GM13976 (cell line): ENCODE measurements at regions not wholly inside any gene's neighbourhood (a gene's known extent, or its start where the extent isn't known, plus 50 kb on each side); places are given as distances from the start of the nearest gene placed in this dataset.

Experiments
- DNase-seq: peaks from one replicate; pipeline ENCODE4 v3.0.0; 2012; ENCODE audit warnings: low spot score
- in situ Hi-C: fragments of 300-500 bp; cut with MboI; formaldehyde crosslinking; loops from one replicate; pipeline ENCODE4 v1.12.0; 2022; ENCODE audit warnings: low sequenced_read_pairs, mixed read lengths, inconsistent platforms; ENCODE audit not compliant: unreplicated experiment
- TF ChIP-seq, protein P1 (sequence below): IDR thresholded peaks from 2 replicates; pipeline ENCODE4 v1.5.1; 2012; ENCODE audit warnings: borderline replicate concordance, mild to moderate bottlenecking; ENCODE audit not compliant: insufficient read depth; ENCODE audit errors: extremely low read depth, missing control alignments, control extremely low read depth

DNA sequence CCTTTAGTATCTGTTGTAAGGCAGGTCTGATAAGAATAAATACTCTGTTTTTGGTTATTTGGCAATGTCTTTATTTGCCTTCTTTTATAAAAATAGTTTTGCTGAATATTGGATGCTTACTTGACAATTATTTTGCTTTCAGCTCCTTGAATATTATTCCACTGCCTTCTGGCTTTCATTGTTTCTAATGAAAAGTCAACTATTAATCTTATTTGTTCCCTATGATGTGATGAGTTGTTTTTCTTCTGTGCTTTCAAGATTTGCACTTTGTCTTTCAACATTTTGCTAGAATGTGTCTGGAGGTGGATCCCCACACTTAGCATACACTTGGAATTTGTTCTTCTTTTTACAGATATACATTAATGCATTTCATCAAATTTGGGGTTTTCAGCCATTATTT, 203.8 kb upstream of the PTPRZ1 start:
- TF ChIP-seq, protein P1, sequence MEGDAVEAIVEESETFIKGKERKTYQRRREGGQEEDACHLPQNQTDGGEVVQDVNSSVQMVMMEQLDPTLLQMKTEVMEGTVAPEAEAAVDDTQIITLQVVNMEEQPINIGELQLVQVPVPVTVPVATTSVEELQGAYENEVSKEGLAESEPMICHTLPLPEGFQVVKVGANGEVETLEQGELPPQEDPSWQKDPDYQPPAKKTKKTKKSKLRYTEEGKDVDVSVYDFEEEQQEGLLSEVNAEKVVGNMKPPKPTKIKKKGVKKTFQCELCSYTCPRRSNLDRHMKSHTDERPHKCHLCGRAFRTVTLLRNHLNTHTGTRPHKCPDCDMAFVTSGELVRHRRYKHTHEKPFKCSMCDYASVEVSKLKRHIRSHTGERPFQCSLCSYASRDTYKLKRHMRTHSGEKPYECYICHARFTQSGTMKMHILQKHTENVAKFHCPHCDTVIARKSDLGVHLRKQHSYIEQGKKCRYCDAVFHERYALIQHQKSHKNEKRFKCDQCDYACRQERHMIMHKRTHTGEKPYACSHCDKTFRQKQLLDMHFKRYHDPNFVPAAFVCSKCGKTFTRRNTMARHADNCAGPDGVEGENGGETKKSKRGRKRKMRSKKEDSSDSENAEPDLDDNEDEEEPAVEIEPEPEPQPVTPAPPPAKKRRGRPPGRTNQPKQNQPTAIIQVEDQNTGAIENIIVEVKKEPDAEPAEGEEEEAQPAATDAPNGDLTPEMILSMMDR: no peak
- no peak for DNase-seq
- in situ Hi-C loops: no loop called here

- in situ Hi-C loops: no loop called here
- DNase-seq: no peak
- TF ChIP-seq, protein P1: no peak
Observed at GRCh38 chr7:121666306-121666705, 206.7 kb upstream of the PTPRZ1 start.

DNA sequence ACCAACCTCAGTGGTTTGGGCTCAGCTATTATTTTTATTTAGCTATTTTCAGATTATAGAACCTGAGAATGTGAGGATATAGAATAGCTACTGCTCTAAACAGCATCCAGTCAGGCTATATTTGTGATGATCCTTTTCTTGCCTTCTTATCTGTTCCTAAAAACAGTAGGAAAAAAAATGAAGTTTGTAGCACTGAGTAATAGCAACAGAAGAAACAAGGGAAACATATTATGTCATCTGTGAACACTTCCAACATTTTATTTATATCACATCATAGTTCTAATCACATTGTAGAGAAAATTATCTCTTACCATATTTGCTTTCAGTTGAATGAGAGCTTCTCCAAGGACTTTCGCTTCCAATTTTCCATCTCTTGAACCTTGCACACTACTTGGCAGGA, 229.6 kb upstream of the PTPRZ1 start:
- in situ Hi-C loops: no loop called here
- no peak for DNase-seq
- TF ChIP-seq, protein P1: no peak

DNA sequence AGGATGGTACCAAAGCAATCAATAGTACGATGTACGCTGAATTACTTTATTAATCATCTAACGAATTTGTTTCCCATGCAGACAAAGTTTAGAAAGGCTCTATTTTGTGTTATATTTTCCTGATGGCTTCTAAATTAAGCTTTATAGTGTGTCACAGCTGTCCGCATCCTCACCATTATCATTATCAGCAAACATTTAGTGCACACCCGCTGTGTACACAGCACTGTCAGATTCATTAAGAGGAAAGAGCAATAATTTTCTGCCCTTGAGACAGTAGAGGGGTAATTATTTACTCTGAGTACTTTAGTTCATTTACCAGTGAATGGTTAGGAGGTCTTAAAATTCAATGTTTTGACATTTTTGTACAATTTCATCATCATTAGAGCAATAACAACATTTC, 233.3 kb upstream of the PTPRZ1 start:
- TF ChIP-seq, protein P1: no peak
- no peak for DNase-seq
- in situ Hi-C loops: no loop called here

DNA sequence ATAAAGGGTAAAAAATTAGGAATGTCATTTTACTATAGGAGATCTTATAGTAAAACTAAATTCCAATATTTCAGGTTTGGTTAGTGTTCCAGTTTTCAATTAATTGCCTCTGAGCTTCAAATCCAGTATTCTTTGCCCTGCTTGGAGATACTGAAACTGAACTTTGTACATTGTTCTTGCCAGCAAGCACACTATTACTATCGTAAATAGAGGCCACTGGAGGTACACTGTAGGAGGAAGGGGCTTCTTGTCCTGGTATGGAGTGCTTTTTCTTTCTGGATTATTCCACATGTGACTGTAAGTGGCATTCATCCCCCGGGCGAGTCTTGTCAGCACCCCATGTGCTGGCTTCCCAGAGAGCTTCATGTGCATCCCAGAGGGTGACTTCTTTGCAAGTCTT, 234.7 kb upstream of the PTPRZ1 start:
- DNase-seq: no peak
- in situ Hi-C loops: no loop called here
- TF ChIP-seq, protein P1: no peak

GRCh38 chr7:121634356-121634755, 238.2 kb upstream of the FAM3C start:
- TF ChIP-seq, protein P1: no peak
- in situ Hi-C loops: no loop called here
- no peak for DNase-seq

- TF ChIP-seq, protein P1: no peak
- DNase-seq: no peak
- in situ Hi-C loops: no loop called here
Observed at GRCh38 chr7:121633186-121633585, 237.1 kb upstream of the FAM3C start.
